ENCODE measurements at regions not wholly inside any gene's neighbourhood (a gene's known extent, or its start where the extent isn't known, plus 50 kb on each side); places are given as distances from the start of the nearest gene placed in this dataset.
A peak's percentile ranks its signal among the peaks of the same experiment; 100 is the strongest.

GRCh38 chr1:224800486-224801119 is 128.9 kb upstream of the DNAH14 start:
- no peaks in the 10 kb centered on the region for H3K36me3 ChIP-seq (ENCODE audit: control insufficient read depth, insufficient read depth, low read length)
- DNase-seq (no peak), ATAC-seq (ENCODE audit: low read depth) (no peak)
- H3K79me1 ChIP-seq (ENCODE audit: low read depth in 1 of 2, low read length in 2 of 2): no peaks in the 10 kb centered on the region
- H4K5ac ChIP-seq (ENCODE audit: low read depth, low read length): no peak overlapping the region
- no peak overlapping the region for H3K56ac ChIP-seq (ENCODE audit: extremely low read depth, insufficient read depth, low read length)
- H2AFZ ChIP-seq (replicated peaks; ENCODE audit: low read length, poor library complexity): peak overlapping the region; percentile 41
- H3K27ac ChIP-seq (ENCODE audit: insufficient read depth, low read length): no peak overlapping the region
- H4K20me1 ChIP-seq (ENCODE audit: insufficient read depth, low read length): no peaks in the 10 kb centered on the region
- H2AK9ac ChIP-seq (replicated peaks; ENCODE audit: low read depth, low read length, poor library complexity): no peak overlapping the region
- H3K4me1 ChIP-seq (ENCODE audit: control insufficient read depth, insufficient read depth, low read length): no peaks in the 10 kb centered on the region
- H2BK120ac ChIP-seq (ENCODE audit: low read depth, low read length): no peak overlapping the region
- no peak overlapping the region for H3K4ac ChIP-seq (ENCODE audit: low read depth, low read length)
- H2AK5ac ChIP-seq (ENCODE audit: low read depth, low read length): no peak overlapping the region
- H4K91ac ChIP-seq (ENCODE audit: insufficient read depth, low read depth, low read length): no peak overlapping the region
- H3K27me3 ChIP-seq (ENCODE audit: control insufficient read depth, insufficient read depth, low read length): peaks cover 3% of the 10 kb centered on the region
- dilution Hi-C loops (cut with HindIII; ENCODE audit: low sequenced_read_pairs, unreplicated experiment) (no loop called here), in situ Hi-C loops (cut with MboI; ENCODE audit: low sequenced_read_pairs) (no loop called here), intact Hi-C loops (cut with micrococcal nuclease) (no loop called here)
- BruUV-seq (replicated peaks): no TSS peak
- no peaks in the 10 kb centered on the region for H3K9me3 ChIP-seq (ENCODE audit: control insufficient read depth, insufficient read depth, low read length)
- no peak overlapping the region for H3K4me3 ChIP-seq (ENCODE audit: insufficient read depth, low read depth, low read length)
- CTCF ChIA-PET: no interaction called here
- no peak overlapping the region for H3K4me2 ChIP-seq (ENCODE audit: low read depth, low read length)
- no peak overlapping the region for H4K8ac ChIP-seq (ENCODE audit: low read depth in 2 of 2, low read length in 2 of 2)
- H3K18ac ChIP-seq (ENCODE audit: low read depth, low read length): no peak overlapping the region
- no peak overlapping the region for H3K23ac ChIP-seq (ENCODE audit: low read depth, low read length)
- no peak overlapping the region for H2BK20ac ChIP-seq (ENCODE audit: low read depth, low read length)
- H2BK5ac ChIP-seq (ENCODE audit: low read depth, low read length, poor library complexity, severe bottlenecking): no peak overlapping the region
- WGBS, 2 experiments (ENCODE audit: extremely low coverage in 2 of 2, insufficient read length in 1 of 2): no CpG with 5 or more reads among the region's 8 CpGs
- no peak for TF ChIP-seq MXI1 (IDR thresholded peaks at IDR 0.05; ENCODE audit: borderline replicate concordance, low read depth, low read length)
- TF ChIP-seq POLR2A (IDR thresholded peaks at IDR 0.05; ENCODE audit: low read depth, low read length): no peak
- TF ChIP-seq MAFK (IDR thresholded peaks at IDR 0.05; ENCODE audit: low read depth, low read length): no peak
- TF ChIP-seq BHLHE40 (IDR thresholded peaks at IDR 0.05; ENCODE audit: low read depth, low read length): no peak
- no peak for TF ChIP-seq RFX5 (IDR thresholded peaks at IDR 0.05; ENCODE audit: low read depth, low read length)
- TF ChIP-seq USF2 (IDR thresholded peaks at IDR 0.05; ENCODE audit: low read depth, low read length): no peak
- no peak for TF ChIP-seq ELK1 (IDR thresholded peaks at IDR 0.05; ENCODE audit: borderline replicate concordance, low read depth, low read length)
- no peak for TF ChIP-seq CHD1 (IDR thresholded peaks at IDR 0.05; ENCODE audit: low read depth, low read length)
- no peak for TF ChIP-seq CEBPB (IDR thresholded peaks at IDR 0.05; ENCODE audit: low read depth, low read length)
- TF ChIP-seq RCOR1 (IDR thresholded peaks at IDR 0.05; ENCODE audit: insufficient replicate concordance, low read length): no peak
- TF ChIP-seq CTCF (conservative IDR thresholded peaks at IDR 0.05; ENCODE audit: low read depth, low read length): no peak
- no peak for TF ChIP-seq NFE2L2 (IDR thresholded peaks at IDR 0.05; ENCODE audit: low read depth, low read length)
- no peak for TF ChIP-seq MAZ (IDR thresholded peaks at IDR 0.05; ENCODE audit: borderline replicate concordance, low read depth, low read length)
- TF ChIP-seq SMC3 (IDR thresholded peaks at IDR 0.05; ENCODE audit: low read depth, low read length): no peak
- TF ChIP-seq FOS (IDR thresholded peaks at IDR 0.05; ENCODE audit: low read depth, low read length): no peak
- TF ChIP-seq RAD21 (IDR thresholded peaks at IDR 0.05; ENCODE audit: low read length): no peak
- no peak overlapping the region for H2BK15ac ChIP-seq (ENCODE audit: low read depth, low read length)
- POLR2A ChIA-PET (ENCODE audit: unreplicated experiment): no interaction called here
- H3K14ac ChIP-seq (replicated peaks; ENCODE audit: low read depth, low read length): no peak overlapping the region
- H3K9me1 ChIP-seq (ENCODE audit: insufficient read depth, low read length): no peaks in the 10 kb centered on the region
- H3K9ac ChIP-seq (ENCODE audit: low read depth, low read length): no peak overlapping the region

Measured in IMR-90 (cell line).